ENCODE measurements at regions not wholly inside any gene's neighbourhood (a gene's known extent, or its start where the extent isn't known, plus 50 kb on each side); places are given as distances from the start of the nearest gene placed in this dataset.
"Not testable (repeated sequence)": the region's sequence is repeated elsewhere in the genome, so short reads cannot be mapped to it uniquely, and the experiment has no call there.

- H3K9me3 ChIP-seq (ENCODE audit: control insufficient read depth in 3 of 3, low read length in 3 of 3); H3K9ac ChIP-seq (ENCODE audit: low read depth in 1 of 3, low read length in 3 of 3); H3K27me3 ChIP-seq (ENCODE audit: control insufficient read depth in 3 of 3, insufficient read depth in 3 of 3, low read length in 3 of 3): not testable (repeated sequence)
These were observed 816.6 kb upstream of the TENM4 start for GRCh38 chr11:80257319-80258015.

GRCh38 chr11:80255021-80255420 lies 814.2 kb upstream of the TENM4 start:
- H3K4me3 ChIP-seq (ENCODE audit: low read length in 3 of 3), result no peak overlapping the region
- H3K9ac ChIP-seq (ENCODE audit: low read depth in 1 of 3, low read length in 3 of 3), result no peak overlapping the region
- no peaks in the 10 kb centered on the region for H3K4me1 ChIP-seq (ENCODE audit: control insufficient read depth in 3 of 3, insufficient read depth in 3 of 3, low read length in 3 of 3)
- no peaks in the 10 kb centered on the region for H3K27me3 ChIP-seq (ENCODE audit: control insufficient read depth in 3 of 3, insufficient read depth in 3 of 3, low read length in 3 of 3)
- H3K27ac ChIP-seq (ENCODE audit: low read depth, low read length), result no peak overlapping the region
- H3K36me3 ChIP-seq (ENCODE audit: control insufficient read depth in 3 of 3, insufficient read depth in 3 of 3, low read length in 3 of 3), result no peaks in the 10 kb centered on the region
- no peaks in the 10 kb centered on the region for H3K9me3 ChIP-seq (ENCODE audit: control insufficient read depth in 3 of 3, low read length in 3 of 3)

More at GRCh38 chr11:80257319-80258015, 816.6 kb upstream of the TENM4 start:
- not testable (repeated sequence) for H3K36me3 ChIP-seq (ENCODE audit: control insufficient read depth in 3 of 3, insufficient read depth in 3 of 3, low read length in 3 of 3); H3K27ac ChIP-seq (ENCODE audit: low read depth, low read length); H3K4me3 ChIP-seq (ENCODE audit: low read length in 3 of 3); H3K4me1 ChIP-seq (ENCODE audit: control insufficient read depth in 3 of 3, insufficient read depth in 3 of 3, low read length in 3 of 3)

- Histone ChIP-seq H3K27me3 (ENCODE audit: control insufficient read depth in 3 of 3, insufficient read depth in 3 of 3, low read length in 3 of 3) (no peaks in the 10 kb centered on the region), H3K27ac (ENCODE audit: low read depth, low read length) (no peak overlapping the region), H3K4me1 (ENCODE audit: control insufficient read depth in 3 of 3, insufficient read depth in 3 of 3, low read length in 3 of 3) (no peaks in the 10 kb centered on the region), H3K4me3 (ENCODE audit: low read length in 3 of 3) (no peak overlapping the region), H3K9me3 (ENCODE audit: control insufficient read depth in 3 of 3, low read length in 3 of 3) (no peaks in the 10 kb centered on the region), H3K36me3 (ENCODE audit: control insufficient read depth in 3 of 3, insufficient read depth in 3 of 3, low read length in 3 of 3) (no peaks in the 10 kb centered on the region), H3K9ac (ENCODE audit: low read depth in 1 of 3, low read length in 3 of 3) (no peak overlapping the region)
These were observed 800.9 kb upstream of the TENM4 start for GRCh38 chr11:80241766-80242165.

- Histone ChIP-seq H3K9ac (ENCODE audit: low read depth in 1 of 3, low read length in 3 of 3) (no peak overlapping the region), H3K27ac (ENCODE audit: low read depth, low read length) (no peak overlapping the region), H3K4me3 (ENCODE audit: low read length in 3 of 3) (no peak overlapping the region), H3K9me3 (ENCODE audit: control insufficient read depth in 3 of 3, low read length in 3 of 3) (no peaks in the 10 kb centered on the region), H3K36me3 (ENCODE audit: control insufficient read depth in 3 of 3, insufficient read depth in 3 of 3, low read length in 3 of 3) (no peaks in the 10 kb centered on the region), H3K4me1 (ENCODE audit: control insufficient read depth in 3 of 3, insufficient read depth in 3 of 3, low read length in 3 of 3) (no peaks in the 10 kb centered on the region), H3K27me3 (ENCODE audit: control insufficient read depth in 3 of 3, insufficient read depth in 3 of 3, low read length in 3 of 3) (no peaks in the 10 kb centered on the region)
These were observed 799.4 kb upstream of the TENM4 start for GRCh38 chr11:80240245-80240644.

GRCh38 chr11:80239217-80239616 lies 798.4 kb upstream of the TENM4 start:
- Histone ChIP-seq H3K4me3 (ENCODE audit: low read length in 3 of 3) (no peak overlapping the region), H3K27ac (ENCODE audit: low read depth, low read length) (no peak overlapping the region), H3K27me3 (ENCODE audit: control insufficient read depth in 3 of 3, insufficient read depth in 3 of 3, low read length in 3 of 3) (no peaks in the 10 kb centered on the region), H3K4me1 (ENCODE audit: control insufficient read depth in 3 of 3, insufficient read depth in 3 of 3, low read length in 3 of 3) (no peaks in the 10 kb centered on the region), H3K9me3 (ENCODE audit: control insufficient read depth in 3 of 3, low read length in 3 of 3) (no peaks in the 10 kb centered on the region), H3K36me3 (ENCODE audit: control insufficient read depth in 3 of 3, insufficient read depth in 3 of 3, low read length in 3 of 3) (no peaks in the 10 kb centered on the region), H3K9ac (ENCODE audit: low read depth in 1 of 3, low read length in 3 of 3) (no peak overlapping the region)

GRCh38 chr11:80227915-80228314 lies 787.1 kb upstream of the TENM4 start:
- Histone ChIP-seq H3K27ac (ENCODE audit: low read depth, low read length) (no peak overlapping the region), H3K4me3 (ENCODE audit: low read length in 3 of 3) (no peak overlapping the region), H3K9ac (ENCODE audit: low read depth in 1 of 3, low read length in 3 of 3) (no peak overlapping the region), H3K4me1 (ENCODE audit: control insufficient read depth in 3 of 3, insufficient read depth in 3 of 3, low read length in 3 of 3) (no peaks in the 10 kb centered on the region), H3K27me3 (ENCODE audit: control insufficient read depth in 3 of 3, insufficient read depth in 3 of 3, low read length in 3 of 3) (no peaks in the 10 kb centered on the region), H3K36me3 (ENCODE audit: control insufficient read depth in 3 of 3, insufficient read depth in 3 of 3, low read length in 3 of 3) (no peaks in the 10 kb centered on the region), H3K9me3 (ENCODE audit: control insufficient read depth in 3 of 3, low read length in 3 of 3) (peaks cover 0 to 3% (median 0%) of the 10 kb centered on the region in 3 donors)

GRCh38 chr11:80214413-80214812 lies 773.6 kb upstream of the TENM4 start:
- Histone ChIP-seq H3K9me3 (ENCODE audit: control insufficient read depth in 3 of 3, low read length in 3 of 3) (no peaks in the 10 kb centered on the region), H3K27ac (ENCODE audit: low read depth, low read length) (no peak overlapping the region), H3K9ac (ENCODE audit: low read depth in 1 of 3, low read length in 3 of 3) (no peak overlapping the region), H3K4me3 (ENCODE audit: low read length in 3 of 3) (no peak overlapping the region), H3K27me3 (ENCODE audit: control insufficient read depth in 3 of 3, insufficient read depth in 3 of 3, low read length in 3 of 3) (no peaks in the 10 kb centered on the region), H3K36me3 (ENCODE audit: control insufficient read depth in 3 of 3, insufficient read depth in 3 of 3, low read length in 3 of 3) (no peaks in the 10 kb centered on the region), H3K4me1 (ENCODE audit: control insufficient read depth in 3 of 3, insufficient read depth in 3 of 3, low read length in 3 of 3) (no peaks in the 10 kb centered on the region)

- Histone ChIP-seq H3K9me3 (ENCODE audit: control insufficient read depth in 3 of 3, low read length in 3 of 3) (no peaks in the 10 kb centered on the region), H3K4me1 (ENCODE audit: control insufficient read depth in 3 of 3, insufficient read depth in 3 of 3, low read length in 3 of 3) (no peaks in the 10 kb centered on the region), H3K9ac (ENCODE audit: low read depth in 1 of 3, low read length in 3 of 3) (no peak overlapping the region), H3K27me3 (ENCODE audit: control insufficient read depth in 3 of 3, insufficient read depth in 3 of 3, low read length in 3 of 3) (no peaks in the 10 kb centered on the region), H3K4me3 (ENCODE audit: low read length in 3 of 3) (no peak overlapping the region), H3K36me3 (ENCODE audit: control insufficient read depth in 3 of 3, insufficient read depth in 3 of 3, low read length in 3 of 3) (no peaks in the 10 kb centered on the region), H3K27ac (ENCODE audit: low read depth, low read length) (no peak overlapping the region)
These were observed 770.8 kb upstream of the TENM4 start for GRCh38 chr11:80211673-80212072.

- Histone ChIP-seq H3K9ac (ENCODE audit: low read depth in 1 of 3, low read length in 3 of 3) (no peak overlapping the region), H3K36me3 (ENCODE audit: control insufficient read depth in 3 of 3, insufficient read depth in 3 of 3, low read length in 3 of 3) (no peaks in the 10 kb centered on the region), H3K9me3 (ENCODE audit: control insufficient read depth in 3 of 3, low read length in 3 of 3) (no peaks in the 10 kb centered on the region), H3K4me1 (ENCODE audit: control insufficient read depth in 3 of 3, insufficient read depth in 3 of 3, low read length in 3 of 3) (no peaks in the 10 kb centered on the region), H3K27ac (ENCODE audit: low read depth, low read length) (no peak overlapping the region), H3K4me3 (ENCODE audit: low read length in 3 of 3) (no peak overlapping the region), H3K27me3 (ENCODE audit: control insufficient read depth in 3 of 3, insufficient read depth in 3 of 3, low read length in 3 of 3) (no peaks in the 10 kb centered on the region)
These were observed 763.2 kb upstream of the TENM4 start for GRCh38 chr11:80204021-80204420.

GRCh38 chr11:80196932-80197554 lies 756.2 kb upstream of the TENM4 start:
- no peaks in the 10 kb centered on the region for H3K9me3 ChIP-seq (ENCODE audit: control insufficient read depth in 3 of 3, low read length in 3 of 3)
- no peak overlapping the region for H3K4me3 ChIP-seq (ENCODE audit: low read length in 3 of 3)
- H3K36me3 ChIP-seq (ENCODE audit: control insufficient read depth in 3 of 3, insufficient read depth in 3 of 3, low read length in 3 of 3), result no peaks in the 10 kb centered on the region
- no peak overlapping the region for H3K9ac ChIP-seq (ENCODE audit: low read depth in 1 of 3, low read length in 3 of 3)
- no peaks in the 10 kb centered on the region for H3K4me1 ChIP-seq (ENCODE audit: control insufficient read depth in 3 of 3, insufficient read depth in 3 of 3, low read length in 3 of 3)
- H3K27me3 ChIP-seq (ENCODE audit: control insufficient read depth in 3 of 3, insufficient read depth in 3 of 3, low read length in 3 of 3), result no peaks in the 10 kb centered on the region
- no peak overlapping the region for H3K27ac ChIP-seq (ENCODE audit: low read depth, low read length)
